ENCODE measurements at regions not wholly inside any gene's neighbourhood (a gene's known extent, or its start where the extent isn't known, plus 50 kb on each side); places are given as distances from the start of the nearest gene placed in this dataset.

GRCh38 chr2:228239907-228240561 is 58.5 kb upstream of the SPHKAP start:
- no peaks in the 10 kb centered on the region for H3K4me1 ChIP-seq
- DNase-seq (no peak), ATAC-seq (no peak)
- no peaks in the 10 kb centered on the region for H3K27me3 ChIP-seq
- TF ChIP-seq CTCF (IDR thresholded peaks at IDR 0.05) (no peak), POLR2A (IDR thresholded peaks at IDR 0.05) (no peak)
- H3K4me3 ChIP-seq: no peak overlapping the region
- 55 to 63% methylated on average over 2 of the region's 2 CpGs for WGBS, 2 donors
- no peak overlapping the region for H3K27ac ChIP-seq
- H3K9me3 ChIP-seq: no peaks in the 10 kb centered on the region
- no peaks in the 10 kb centered on the region for H3K36me3 ChIP-seq (replicated peaks in 1 of 2; ENCODE audit: insufficient read depth in 1 of 2, low read depth in 2 of 2)
- intact Hi-C loops (cut with DNase I): no loop called here

- ATAC-seq: no peak
- intact Hi-C loops (cut with DNase I): no loop called here
These were observed 57.9 kb upstream of the SPHKAP start for GRCh38 chr2:228239207-228239906.

More at GRCh38 chr2:228239207-228239906, 57.9 kb upstream of the SPHKAP start:
- WGBS, 2 donors: 33 to 36% methylated on average over 1 of the region's 1 CpG
- no peak for DNase-seq
- H3K27me3 ChIP-seq: no peaks in the 10 kb centered on the region
- H3K36me3 ChIP-seq (replicated peaks in 1 of 2; ENCODE audit: insufficient read depth in 1 of 2, low read depth in 2 of 2): no peaks in the 10 kb centered on the region
- no peak for TF ChIP-seq POLR2A (IDR thresholded peaks at IDR 0.05)
- TF ChIP-seq CTCF (IDR thresholded peaks at IDR 0.05): no peak
- H3K4me1 ChIP-seq: no peaks in the 10 kb centered on the region
- no peak overlapping the region for H3K4me3 ChIP-seq
- no peaks in the 10 kb centered on the region for H3K9me3 ChIP-seq
- H3K27ac ChIP-seq: no peak overlapping the region

All from body of pancreas (tissue), 4 donors.